Suprapubic skin (tissue), 4 donors: ENCODE measurements at regions not wholly inside any gene's neighbourhood (a gene's known extent, or its start where the extent isn't known, plus 50 kb on each side); places are given as distances from the start of the nearest gene placed in this dataset.

Source experiments
- DNase-seq, 2 donors: peaks; one replicate each; pipeline ENCODE4 v3.0.0-alpha.2; 2019; ENCODE audit warnings: low spot score in 2 of 2
- H3K27ac ChIP-seq: fragments of 200-600 bp; sonication (generic); one replicate; pipeline ENCODE4 v1.5.1; 2019
- H3K27me3 ChIP-seq: fragments of 200-600 bp; sonication (generic); one replicate; pipeline ENCODE4 v1.5.1; 2019
- H3K36me3 ChIP-seq: fragments of 200-600 bp; sonication (generic); one replicate; pipeline ENCODE4 v1.5.1; 2019
- H3K4me1 ChIP-seq: fragments of 200-600 bp; sonication (generic); one replicate; pipeline ENCODE4 v1.5.1; 2019
- H3K4me3 ChIP-seq: fragments of 200-600 bp; sonication (generic); one replicate; pipeline ENCODE4 v1.5.1; 2019; ENCODE audit warnings: mild to moderate bottlenecking
- H3K9me3 ChIP-seq: fragments of 200-600 bp; sonication (generic); one replicate; pipeline ENCODE4 v1.5.1; 2019
- CTCF ChIP-seq, 2 donors: fragments of 200-600 bp in 1 of 2; fragments of 450-650 bp in 1 of 2; sonication (generic) in 1 of 2; IDR thresholded peaks; one replicate each; pipeline ENCODE4 v1.5.1; 2016 to 2019; ENCODE audit warnings: antibody characterized with exemption in 2 of 2, mild to moderate bottlenecking in 1 of 2, moderate library complexity in 1 of 2
- EP300 ChIP-seq: sonication (generic); formaldehyde crosslinking; IDR thresholded peaks from one replicate; pipeline ENCODE4 v1.6.1; 2017; ENCODE audit warnings: antibody characterized with exemption
- POLR2A ChIP-seq, 2 donors: fragments of 450-650 bp; IDR thresholded peaks; one replicate each; pipeline ENCODE4 v1.6.1; 2017; ENCODE audit warnings: antibody characterized with exemption in 2 of 2, mild to moderate bottlenecking in 2 of 2, moderate library complexity in 2 of 2
- POLR2AphosphoS5 ChIP-seq, 3 donors: sonication (generic); formaldehyde crosslinking; IDR thresholded peaks; one replicate each; pipeline ENCODE4 v1.6.1; 2017; ENCODE audit warnings: antibody characterized with exemption in 3 of 3
- WGBS: methylation state at CpG from one replicate; pipeline ENCODE4 v1.1.5; 2018; 5-methylcytosine and 5-hydroxymethylcytosine counted together

GRCh38 chr7:41910940-41911600, 208.2 kb upstream of the INHBA start:
- Histone ChIP-seq H3K4me3 (no peak overlapping the region), H3K9me3 (no peaks in the 10 kb centered on the region), H3K27me3 (no peaks in the 10 kb centered on the region), H3K27ac (no peak overlapping the region), H3K36me3 (no peaks in the 10 kb centered on the region), H3K4me1 (no peaks in the 10 kb centered on the region)
- no peak for DNase-seq
- WGBS = 55% methylated on average over 3 of the region's 3 CpGs
- TF ChIP-seq CTCF (IDR thresholded peaks at IDR 0.05) (no peak), EP300 (no peak), POLR2AphosphoS5 (IDR thresholded peaks at IDR 0.05) (no peak), POLR2A (IDR thresholded peaks at IDR 0.05) (no peak)

- Histone ChIP-seq H3K4me3 (no peak overlapping the region), H3K27ac (no peak overlapping the region), H3K9me3 (no peaks in the 10 kb centered on the region), H3K4me1 (no peaks in the 10 kb centered on the region), H3K27me3 (no peaks in the 10 kb centered on the region), H3K36me3 (no peaks in the 10 kb centered on the region)
- DNase-seq = no peak
- TF ChIP-seq POLR2AphosphoS5 (IDR thresholded peaks at IDR 0.05) (no peak), EP300 (no peak), CTCF (IDR thresholded peaks at IDR 0.05) (no peak), POLR2A (IDR thresholded peaks at IDR 0.05) (no peak)
Measured at GRCh38 chr7:41907444-41907843, 204.6 kb upstream of the INHBA start.

GRCh38 chr7:41900532-41900931, 197.6 kb upstream of the INHBA start:
- Histone ChIP-seq H3K36me3 (no peaks in the 10 kb centered on the region), H3K4me1 (no peaks in the 10 kb centered on the region), H3K27me3 (no peaks in the 10 kb centered on the region), H3K4me3 (no peak overlapping the region), H3K27ac (no peak overlapping the region), H3K9me3 (no peaks in the 10 kb centered on the region)
- 59% methylated on average over 2 of the region's 2 CpGs for WGBS
- no peak for DNase-seq
- TF ChIP-seq EP300 (no peak), CTCF (IDR thresholded peaks at IDR 0.05) (no peak), POLR2A (IDR thresholded peaks at IDR 0.05) (no peak), POLR2AphosphoS5 (IDR thresholded peaks at IDR 0.05) (no peak)

- no peak overlapping the region for H3K4me3 ChIP-seq
- DNase-seq = no peak
- no peaks in the 10 kb centered on the region for H3K4me1 ChIP-seq
- H3K27ac ChIP-seq = no peak overlapping the region
- no peaks in the 10 kb centered on the region for H3K36me3 ChIP-seq
- 27% methylated on average over 4 of the region's 4 CpGs for WGBS
- no peak for TF ChIP-seq POLR2A (IDR thresholded peaks at IDR 0.05)
- TF ChIP-seq CTCF (IDR thresholded peaks at IDR 0.05) = no peak
- no peak for TF ChIP-seq EP300
- TF ChIP-seq POLR2AphosphoS5 (IDR thresholded peaks at IDR 0.05) = no peak
- H3K9me3 ChIP-seq = no peaks in the 10 kb centered on the region
- H3K27me3 ChIP-seq = no peaks in the 10 kb centered on the region
Measured at GRCh38 chr7:41899823-41900433, 197.0 kb upstream of the INHBA start.

GRCh38 chr7:41893656-41894055, 190.8 kb upstream of the INHBA start:
- Histone ChIP-seq H3K4me3 (no peak overlapping the region), H3K27me3 (no peaks in the 10 kb centered on the region), H3K4me1 (no peaks in the 10 kb centered on the region), H3K27ac (no peak overlapping the region), H3K36me3 (no peaks in the 10 kb centered on the region), H3K9me3 (no peaks in the 10 kb centered on the region)
- TF ChIP-seq POLR2AphosphoS5 (IDR thresholded peaks at IDR 0.05) (no peak), EP300 (no peak), CTCF (IDR thresholded peaks at IDR 0.05) (no peak), POLR2A (IDR thresholded peaks at IDR 0.05) (no peak)
- DNase-seq = no peak
- 93% methylated on average over 2 of the region's 2 CpGs for WGBS
